ENCODE measurements at regions not wholly inside any gene's neighbourhood (a gene's known extent, or its start where the extent isn't known, plus 50 kb on each side); places are given as distances from the start of the nearest gene placed in this dataset.

GRCh38 chr16:26777821-26778220 is 288.9 kb upstream of the C16orf82 start:
- no peak for DNase-seq (ENCODE audit: low read depth)
- no peak for TF ChIP-seq CTCF (IDR thresholded peaks at IDR 0.05; ENCODE audit: low read depth, low read length, missing control alignments)
- no peak overlapping the region for H3K4me3 ChIP-seq (ENCODE audit: low read depth, low read length)

- TF ChIP-seq CTCF (IDR thresholded peaks at IDR 0.05; ENCODE audit: low read depth, low read length, missing control alignments): no peak
- DNase-seq (ENCODE audit: low read depth): peak; percentile 18
- no peak overlapping the region for H3K4me3 ChIP-seq (ENCODE audit: low read depth, low read length)
These were observed 278.8 kb upstream of the C16orf82 start for GRCh38 chr16:26787924-26788323.

GRCh38 chr16:26791169-26791568 is 275.6 kb upstream of the C16orf82 start:
- TF ChIP-seq CTCF (IDR thresholded peaks at IDR 0.05; ENCODE audit: low read depth, low read length, missing control alignments): no peak
- no peak overlapping the region for H3K4me3 ChIP-seq (ENCODE audit: low read depth, low read length)
- no peak for DNase-seq (ENCODE audit: low read depth)

GRCh38 chr16:26795184-26795583 is 271.5 kb upstream of the C16orf82 start:
- TF ChIP-seq CTCF (IDR thresholded peaks at IDR 0.05; ENCODE audit: low read depth, low read length, missing control alignments): peak; percentile 35
- H3K4me3 ChIP-seq (ENCODE audit: low read depth, low read length): no peak overlapping the region
- no peak for DNase-seq (ENCODE audit: low read depth)

GRCh38 chr16:26801628-26802027 is 265.1 kb upstream of the C16orf82 start:
- TF ChIP-seq CTCF (IDR thresholded peaks at IDR 0.05; ENCODE audit: low read depth, low read length, missing control alignments): no peak
- no peak for DNase-seq (ENCODE audit: low read depth)
- H3K4me3 ChIP-seq (ENCODE audit: low read depth, low read length): no peak overlapping the region

- TF ChIP-seq CTCF (IDR thresholded peaks at IDR 0.05; ENCODE audit: low read depth, low read length, missing control alignments): no peak
- no peak for DNase-seq (ENCODE audit: low read depth)
- no peak overlapping the region for H3K4me3 ChIP-seq (ENCODE audit: low read depth, low read length)
These were observed 264.3 kb upstream of the C16orf82 start for GRCh38 chr16:26802440-26802839.

GRCh38 chr16:26802965-26803364 is 263.8 kb upstream of the C16orf82 start:
- no peak for TF ChIP-seq CTCF (IDR thresholded peaks at IDR 0.05; ENCODE audit: low read depth, low read length, missing control alignments)
- DNase-seq (ENCODE audit: low read depth): no peak
- no peak overlapping the region for H3K4me3 ChIP-seq (ENCODE audit: low read depth, low read length)

All from GM12864 (cell line).